ENCODE measurements at regions not wholly inside any gene's neighbourhood (a gene's known extent, or its start where the extent isn't known, plus 50 kb on each side); places are given as distances from the start of the nearest gene placed in this dataset.

DNA sequence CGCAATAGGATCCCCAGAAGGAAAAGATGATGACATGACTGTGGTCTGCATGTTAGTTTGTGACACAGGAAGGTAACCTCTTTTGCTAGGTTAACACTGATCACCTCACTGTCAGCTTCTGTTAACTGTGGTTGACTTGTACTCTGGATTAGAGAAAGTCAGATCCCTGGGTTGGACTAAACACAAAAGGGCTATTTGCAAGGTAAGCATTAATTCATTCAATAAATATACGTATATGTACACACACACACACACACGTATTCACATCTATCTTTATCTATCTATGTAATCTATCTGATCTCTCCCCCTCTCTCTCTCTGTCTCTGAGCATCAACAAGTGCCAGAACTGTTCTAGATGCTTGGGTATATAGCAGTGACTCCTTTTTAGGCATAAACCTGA, 136.1 kb upstream of the SNX19 start:
- no peak for DNase-seq (ENCODE audit: low read depth)

DNA sequence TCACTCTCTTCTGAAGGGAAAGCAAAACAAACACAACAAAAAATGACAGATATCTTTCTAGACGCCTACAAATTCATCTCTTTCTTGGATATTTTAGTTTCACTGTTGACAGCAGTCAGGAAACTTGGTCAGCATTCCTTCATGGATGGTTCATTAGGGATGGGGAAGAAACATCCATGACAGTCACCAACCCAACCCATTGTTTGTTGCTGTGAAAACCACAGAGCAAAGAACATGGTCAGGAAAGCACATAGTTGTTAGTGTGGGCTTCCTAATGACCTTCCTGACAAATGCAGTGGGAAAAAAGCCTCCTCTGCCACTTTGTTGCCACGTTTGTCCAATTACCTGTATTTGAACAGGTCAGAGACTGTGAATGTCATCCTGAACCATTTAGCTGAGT, 139.8 kb upstream of the SNX19 start:
- no peak for DNase-seq (ENCODE audit: low read depth)

DNA sequence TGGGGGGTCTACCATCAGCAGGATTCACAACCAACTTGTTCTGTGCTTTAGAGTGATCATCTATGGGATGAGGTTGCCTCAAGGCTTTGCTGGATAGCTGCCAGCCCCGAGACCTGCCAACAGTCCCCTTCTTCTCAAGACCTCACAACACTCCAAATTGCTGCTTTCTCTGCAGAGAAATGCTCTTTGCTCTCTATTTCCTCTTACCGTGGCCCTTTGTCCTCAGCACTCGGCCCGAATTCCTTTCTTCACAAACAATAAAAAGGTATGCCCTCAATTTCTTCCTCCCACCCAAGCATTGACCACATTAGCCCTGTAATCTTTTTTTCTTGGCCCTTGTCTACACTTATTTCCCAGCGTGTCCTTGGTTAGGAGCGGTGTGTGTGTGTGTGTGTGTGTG, 147.4 kb upstream of the SNX19 start:
- DNase-seq (ENCODE audit: low read depth), result no peak

DNA sequence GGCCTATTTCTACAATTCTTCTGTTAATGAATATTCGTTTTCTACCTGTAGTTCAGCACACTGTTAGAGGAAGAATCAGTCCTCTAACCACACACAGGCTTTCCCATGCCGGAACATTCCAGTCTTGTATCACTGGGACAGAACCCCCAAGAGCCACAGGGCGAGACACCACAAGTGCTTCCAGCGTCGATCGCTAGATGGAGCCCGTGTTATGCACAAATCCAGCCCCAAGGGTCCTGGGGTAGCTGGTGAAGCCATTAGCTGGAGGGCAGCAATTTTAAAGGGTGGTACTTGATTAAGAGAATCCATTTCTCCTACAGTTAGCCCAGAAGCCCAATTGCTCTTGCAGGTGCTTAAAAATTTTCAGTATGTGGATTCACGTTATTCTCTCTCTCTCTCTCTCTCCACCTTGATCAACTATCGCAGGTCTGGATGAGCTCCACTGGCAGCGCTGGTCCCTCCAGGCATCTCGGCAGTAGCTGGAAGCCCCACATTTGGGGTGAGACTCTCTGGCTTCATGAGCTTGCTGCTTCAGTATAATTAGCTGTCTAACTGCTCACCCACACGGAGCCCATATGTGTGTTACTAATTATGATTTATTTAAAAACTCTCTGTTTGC, 148.2 kb upstream of the SNX19 start:
- DNase-seq (ENCODE audit: low read depth), result no peak

DNA sequence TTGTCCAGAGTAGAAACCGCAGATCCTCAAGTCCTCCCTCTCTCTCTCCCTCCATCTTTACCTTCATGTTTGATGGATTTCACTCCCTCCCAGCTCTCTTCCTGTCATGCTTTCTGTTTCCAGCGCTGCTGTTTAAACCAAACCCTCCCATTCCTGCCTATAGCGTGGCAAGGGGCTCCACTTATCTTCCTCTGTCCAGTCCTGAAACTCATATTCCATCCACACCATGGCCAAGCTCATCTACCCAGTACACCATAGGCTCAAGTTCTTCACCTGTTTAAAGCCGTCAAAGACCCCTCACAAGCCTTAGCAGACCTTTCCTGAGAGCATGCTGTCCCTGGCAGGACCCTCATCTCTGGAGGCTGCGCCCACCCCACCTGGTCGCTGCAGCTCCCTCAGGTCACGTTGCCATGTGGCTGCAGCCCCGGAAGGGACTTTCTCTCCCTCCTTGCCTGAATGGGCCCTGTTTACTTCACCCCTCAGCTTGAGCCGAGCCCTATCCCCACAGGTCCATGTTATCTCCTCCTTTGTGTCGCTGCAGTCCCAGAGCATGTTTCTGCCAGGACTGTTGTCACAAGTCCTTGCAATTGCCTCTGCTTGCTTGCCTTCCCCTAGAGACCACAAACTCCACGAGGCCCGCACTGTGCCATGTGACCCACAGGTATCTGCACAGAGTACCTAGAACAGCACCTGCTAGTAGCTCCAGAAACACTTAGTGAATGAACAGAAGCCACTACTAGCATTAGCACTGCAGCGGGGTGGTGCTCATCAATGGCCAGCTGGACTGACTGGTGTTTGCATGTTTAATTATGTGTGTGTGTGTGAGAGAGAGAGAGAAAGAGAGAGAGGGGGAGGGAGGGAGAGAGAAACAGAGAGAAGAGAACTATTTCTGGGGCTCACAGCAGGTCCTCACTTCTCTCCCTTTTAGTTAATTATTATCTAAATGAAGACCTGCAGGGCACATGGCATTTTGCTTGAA, 149.4 kb upstream of the SNX19 start:
- DNase-seq (ENCODE audit: low read depth), result no peak

DNA sequence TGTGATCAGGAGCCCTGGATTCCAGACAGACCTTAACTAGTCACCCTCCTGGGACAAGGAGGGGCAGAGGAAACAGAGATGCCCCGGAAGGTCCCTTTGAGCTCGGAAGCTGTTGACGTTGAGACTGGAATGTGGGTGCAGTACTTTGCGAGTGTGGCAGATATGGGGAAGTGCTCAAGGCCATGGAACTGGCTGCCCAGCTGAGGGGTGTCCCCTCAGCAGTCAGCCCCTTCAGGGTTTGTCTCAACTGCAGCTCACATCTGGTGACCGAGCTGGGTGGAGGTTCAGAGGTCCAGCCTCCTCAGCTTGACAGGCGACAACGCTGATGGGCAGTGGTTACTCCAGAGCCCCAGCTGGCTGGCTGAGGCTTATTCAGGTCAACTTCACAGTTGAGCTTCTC, 150.3 kb upstream of the SNX19 start:
- DNase-seq (ENCODE audit: low read depth), result no peak

DNA sequence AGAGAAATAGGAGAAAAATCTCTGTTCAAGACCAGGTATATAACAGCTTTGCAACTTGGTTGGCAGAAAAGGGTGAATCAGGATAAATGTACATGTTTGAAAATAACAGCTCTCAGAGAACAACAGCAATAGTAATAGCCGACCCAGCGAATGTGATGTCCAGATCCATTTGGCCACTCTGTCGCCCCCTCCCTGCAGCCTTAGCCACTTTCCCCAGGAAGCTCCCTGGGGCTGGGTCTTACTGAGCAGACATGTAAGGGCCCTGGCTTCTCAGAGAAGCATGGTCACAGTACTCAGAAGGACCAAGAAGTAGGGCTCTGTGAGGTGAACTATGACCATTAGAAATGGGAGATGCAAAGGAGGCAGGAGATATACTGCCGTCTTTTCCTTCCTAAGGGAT, 154.1 kb upstream of the SNX19 start:
- DNase-seq (ENCODE audit: low read depth), result no peak

DNA sequence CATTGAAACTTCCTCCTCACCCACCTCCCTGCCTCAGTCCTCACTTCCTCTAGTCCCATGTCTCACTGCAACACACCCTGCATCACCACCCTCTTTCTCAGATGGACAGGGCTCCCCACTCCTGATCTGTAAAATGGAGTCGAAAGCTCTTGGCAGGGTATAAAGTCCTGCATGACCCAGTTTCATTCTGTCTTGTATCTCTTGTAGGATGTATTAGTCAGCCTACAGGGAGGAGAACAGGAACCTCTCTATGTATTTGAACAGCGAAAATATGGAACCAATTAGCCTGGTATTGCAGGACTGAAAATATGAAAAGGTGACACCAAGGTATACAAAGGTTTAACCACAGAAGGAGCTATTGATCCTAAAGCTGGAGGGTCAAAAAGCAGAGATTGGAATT, 156.9 kb upstream of the SNX19 start:
- DNase-seq (ENCODE audit: low read depth), result no peak

DNA sequence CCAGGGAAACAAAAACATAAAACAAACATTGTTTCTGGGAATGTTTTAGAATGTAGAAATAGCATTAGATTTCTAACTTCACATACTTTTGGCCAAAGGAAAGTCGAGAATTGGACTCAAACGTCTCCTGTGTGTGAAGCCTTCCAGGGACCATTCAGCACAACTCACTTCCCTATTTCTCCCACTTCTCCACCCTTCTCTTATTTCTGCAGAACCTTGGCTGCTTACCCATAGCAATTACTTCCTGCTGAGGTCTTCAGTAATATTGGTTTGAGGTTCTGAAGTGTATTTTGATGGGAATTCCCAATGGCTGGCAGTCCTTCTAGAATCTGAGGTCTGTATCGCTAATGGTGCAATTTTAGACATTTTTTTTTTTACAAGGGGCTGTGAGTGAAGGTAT, 158.3 kb upstream of the SNX19 start:
- no peak for DNase-seq (ENCODE audit: low read depth)

DNA sequence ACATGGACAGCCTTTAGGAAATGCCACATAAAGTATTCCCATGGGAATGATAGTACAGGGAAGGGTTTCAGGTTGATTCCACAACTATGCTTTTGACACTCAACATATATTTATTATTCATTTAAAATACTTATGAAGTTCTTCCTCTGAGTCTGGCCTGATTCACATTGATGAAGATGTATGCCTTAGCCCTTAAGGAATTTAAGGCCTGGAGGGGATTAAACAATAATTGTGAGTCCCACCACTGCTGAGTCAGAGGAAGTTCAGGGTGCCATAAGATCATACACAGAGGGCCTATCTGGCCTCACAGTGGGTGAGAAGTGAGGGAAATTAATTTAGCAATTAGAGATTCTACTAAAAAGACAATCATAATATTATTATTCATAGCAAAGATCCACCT, 161.1 kb upstream of the SNX19 start:
- DNase-seq (ENCODE audit: low read depth), result no peak

DNA sequence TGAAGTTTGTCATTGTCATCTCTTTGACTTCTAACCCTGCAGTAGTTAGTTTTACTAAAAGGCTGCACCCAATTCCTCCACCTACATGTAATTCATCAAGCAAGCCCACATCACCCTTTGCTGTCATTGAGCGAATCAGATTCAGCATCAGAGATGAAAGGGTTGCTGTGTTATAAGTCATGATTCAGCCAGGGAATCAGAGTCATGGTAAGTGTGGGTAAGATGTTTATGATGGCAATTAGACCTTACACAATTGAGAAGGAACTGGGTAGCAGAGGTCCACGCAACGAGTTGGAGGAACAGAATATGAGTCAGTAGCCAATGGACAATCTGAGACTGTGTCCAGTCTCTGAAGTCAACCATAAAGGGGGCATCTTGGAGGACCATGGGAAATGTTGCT, 162.8 kb upstream of the SNX19 start:
- DNase-seq (ENCODE audit: low read depth), result no peak

DNA sequence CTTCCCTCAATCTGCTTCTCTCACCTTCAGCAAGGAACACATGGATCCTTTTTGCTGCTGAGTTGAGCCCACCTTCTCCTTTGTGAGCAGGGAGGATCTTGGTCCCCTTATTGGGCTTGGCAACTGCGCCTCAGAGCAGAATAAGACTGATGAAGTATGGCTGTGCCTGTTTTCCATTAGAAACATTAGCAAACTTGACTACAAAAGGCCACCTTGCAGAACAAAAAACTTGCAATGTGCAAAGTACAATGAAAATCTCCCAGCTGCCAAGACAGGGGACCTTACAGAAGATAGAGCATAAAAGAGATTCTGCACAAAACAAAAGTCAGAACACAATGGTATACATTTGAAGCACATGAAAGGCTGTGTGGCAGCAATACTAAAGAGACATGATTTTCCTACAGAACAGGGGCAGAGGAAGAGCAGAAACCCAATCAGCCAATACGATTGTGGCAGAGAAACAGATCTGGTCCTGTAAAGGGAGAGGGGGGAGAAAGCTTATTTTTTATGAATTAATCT, 173.5 kb upstream of the SNX19 start:
- no peak for DNase-seq (ENCODE audit: low read depth)

DNA sequence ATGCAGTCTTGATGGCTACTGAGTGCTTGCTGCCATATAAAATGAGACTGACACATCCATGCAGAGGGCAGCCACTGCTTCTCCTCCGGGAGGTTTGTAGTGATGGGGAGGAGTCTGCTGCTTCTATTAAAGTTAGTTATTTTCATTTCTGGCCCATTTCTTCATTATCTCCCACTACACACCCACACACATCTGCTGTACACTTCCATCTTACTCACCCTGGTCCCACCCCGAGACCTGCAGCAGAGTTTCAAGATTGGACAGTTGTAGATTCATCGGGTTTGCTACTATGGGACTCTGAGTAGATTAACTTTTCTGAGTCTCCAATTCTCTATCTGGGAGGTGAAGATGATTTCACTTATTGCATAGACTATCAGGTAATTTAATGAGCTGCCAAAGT, 176.2 kb upstream of the SNX19 start:
- DNase-seq (ENCODE audit: low read depth), result no peak

DNA sequence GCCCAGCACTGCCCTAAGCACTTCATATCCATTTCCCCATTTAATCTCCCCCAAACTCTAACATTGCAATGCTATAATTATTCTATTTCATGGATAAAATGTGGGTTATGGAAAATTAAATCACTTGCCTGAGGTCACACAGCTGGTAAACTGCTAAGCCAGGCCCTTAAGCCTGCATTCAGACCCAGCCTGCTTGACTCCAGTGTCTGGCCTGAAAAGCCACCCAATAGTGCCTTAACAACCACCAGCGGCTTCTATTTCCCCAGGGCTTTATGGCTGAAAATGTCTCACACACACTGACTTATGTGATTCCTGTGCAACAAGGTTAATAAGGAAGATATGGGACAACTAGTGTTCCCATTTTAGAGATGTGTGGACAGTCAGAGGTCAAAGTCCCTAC, 178.5 kb upstream of the SNX19 start:
- DNase-seq (ENCODE audit: low read depth), result no peak

DNA sequence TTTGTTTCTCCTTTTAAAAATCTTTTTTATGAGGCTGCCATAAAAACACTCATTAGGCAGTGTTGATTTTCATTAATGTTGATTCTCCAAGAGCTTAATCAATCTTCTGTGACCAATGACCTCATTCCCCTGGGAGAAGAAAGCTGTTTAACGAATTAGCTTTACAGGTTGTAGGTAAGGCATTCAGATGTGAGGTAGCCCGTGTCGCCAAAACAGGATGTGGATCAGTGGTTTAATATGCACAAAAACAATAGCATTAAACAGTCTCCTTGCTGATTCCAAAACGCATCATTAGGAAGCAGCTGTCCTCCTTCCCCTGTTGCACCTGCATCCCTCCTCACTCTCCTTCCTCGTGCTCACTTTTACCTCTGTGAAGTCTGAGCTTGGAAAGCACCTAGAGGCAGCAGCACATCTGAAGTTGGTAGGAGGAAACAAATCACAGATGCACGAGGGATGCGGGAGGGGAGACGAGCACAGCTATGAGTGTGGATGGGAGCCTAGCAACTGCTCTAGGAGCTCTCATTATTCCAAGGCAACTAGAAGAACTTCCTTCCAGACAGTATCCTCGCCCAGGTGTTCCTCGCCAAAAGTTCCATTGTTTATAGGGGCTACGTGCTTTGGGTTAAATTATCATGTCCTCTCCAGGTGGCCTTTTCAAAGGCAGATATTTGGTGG, 179.4 kb upstream of the SNX19 start:
- DNase-seq (ENCODE audit: low read depth), result no peak

DNA sequence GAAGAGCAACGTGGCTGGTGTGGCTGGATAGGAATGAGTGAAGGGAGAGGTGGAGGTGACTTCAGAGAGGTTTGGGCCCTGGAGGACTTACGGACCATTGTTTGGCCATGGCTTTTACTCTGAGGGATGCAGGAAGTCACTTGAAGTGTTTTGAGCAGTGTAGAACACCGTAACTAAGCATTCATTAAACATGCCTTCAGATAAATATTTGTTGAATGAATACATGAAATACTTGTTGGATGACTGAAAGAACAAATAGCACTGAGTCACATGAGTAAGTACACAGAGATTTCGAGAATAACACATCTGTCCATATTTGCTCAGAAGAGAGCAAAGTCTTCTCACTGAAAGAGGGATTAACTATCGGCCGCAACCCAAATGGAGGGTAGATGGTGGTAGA, 182.7 kb upstream of the SNX19 start:
- DNase-seq (ENCODE audit: low read depth), result no peak

DNA sequence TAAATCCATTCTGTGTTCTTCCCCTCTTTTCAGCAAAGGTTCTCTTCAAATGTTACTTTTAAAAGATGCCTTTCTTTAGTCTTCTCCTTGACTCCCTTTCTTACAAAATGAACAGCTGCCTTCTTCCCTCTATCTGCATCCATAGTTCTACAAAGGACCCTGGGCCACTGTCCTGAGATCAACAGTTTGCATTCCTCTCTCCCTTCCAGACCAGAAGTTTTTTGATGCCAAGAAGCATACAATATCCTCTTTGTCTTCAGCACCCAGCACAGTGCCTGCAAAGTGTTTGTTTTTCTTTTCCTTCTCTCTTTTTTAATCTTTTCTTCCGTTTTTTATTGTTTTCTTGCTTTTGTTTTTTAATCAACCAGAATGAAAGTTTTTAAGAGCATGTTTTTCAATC, 183.5 kb upstream of the SNX19 start:
- no peak for DNase-seq (ENCODE audit: low read depth)

DNA sequence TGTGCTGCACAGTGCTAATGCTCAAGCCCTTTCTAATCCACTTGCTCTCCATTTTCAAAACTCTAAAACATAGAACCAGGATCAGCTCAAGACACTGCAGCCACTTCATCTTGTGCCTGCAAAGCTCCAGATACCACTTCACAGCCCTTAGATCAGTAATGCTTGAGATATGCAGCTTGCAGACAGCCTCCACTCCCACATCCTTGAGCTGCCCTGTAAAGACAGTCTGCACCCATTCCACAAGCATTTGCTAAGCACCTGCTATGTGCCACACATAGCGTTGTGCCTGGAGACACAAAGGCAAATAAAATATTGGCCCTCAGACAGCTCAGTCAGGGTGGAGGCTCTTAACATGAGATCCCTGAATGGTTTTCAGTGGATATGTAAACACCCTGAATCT, 192.5 kb upstream of the SNX19 start:
- DNase-seq (ENCODE audit: low read depth), result no peak

DNA sequence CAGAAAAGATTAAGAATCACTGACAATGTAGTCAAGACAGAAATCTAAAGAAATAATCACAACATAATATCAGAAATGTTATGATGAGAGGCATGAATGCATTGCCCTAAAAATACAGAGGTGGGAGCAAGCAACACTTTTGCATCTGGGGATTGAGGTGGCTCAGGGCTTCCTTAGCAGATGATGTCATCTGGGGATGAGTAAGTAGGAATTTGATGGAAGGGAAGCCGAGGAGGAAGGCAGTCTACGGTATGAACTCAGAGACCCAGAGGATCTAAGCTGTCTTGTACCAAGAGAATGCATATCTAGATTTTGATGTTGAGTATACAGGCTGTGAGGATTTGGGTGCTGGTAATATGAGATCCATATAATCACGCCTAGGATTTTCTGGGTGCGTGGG, 193.0 kb upstream of the SNX19 start:
- no peak for DNase-seq (ENCODE audit: low read depth)

DNA sequence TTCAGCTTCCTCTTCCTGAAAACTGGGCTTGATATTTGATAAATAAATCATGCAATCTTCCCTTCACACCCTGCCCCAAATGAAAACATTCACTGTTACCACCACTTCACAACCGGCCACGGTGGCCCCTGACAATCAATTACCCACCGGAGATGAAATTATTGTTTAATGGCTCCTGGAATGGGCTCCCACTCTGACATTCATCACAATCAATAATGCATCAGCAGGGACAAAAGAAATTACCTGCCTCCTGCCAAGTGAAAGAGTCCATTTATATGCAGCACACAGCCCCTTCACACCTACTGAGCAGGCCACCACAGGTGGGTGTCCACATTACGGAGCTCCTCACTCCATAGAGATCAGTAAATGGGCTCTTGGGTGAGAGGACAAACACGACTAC, 193.5 kb upstream of the SNX19 start:
- DNase-seq (ENCODE audit: low read depth), result no peak

DNA sequence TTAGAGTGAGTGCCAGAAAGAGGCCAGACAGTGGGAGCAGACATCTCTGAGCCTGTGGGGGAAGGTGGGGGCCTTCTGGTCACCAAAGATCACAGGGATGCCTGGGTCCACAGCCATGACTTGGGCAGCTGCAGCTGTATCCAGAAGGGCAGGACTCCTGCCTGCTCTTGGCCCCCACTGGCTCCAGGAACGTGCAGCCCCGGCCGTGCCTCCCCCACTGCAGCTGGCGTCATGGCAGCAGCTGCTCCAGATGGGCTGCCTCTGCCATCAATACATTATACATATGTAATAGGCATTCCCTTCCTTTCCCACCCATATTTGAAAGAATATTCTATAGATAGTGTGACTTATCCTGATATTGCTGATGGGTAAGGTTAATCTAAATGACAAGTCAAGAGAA, 195.5 kb upstream of the SNX19 start:
- DNase-seq (ENCODE audit: low read depth), result no peak

DNA sequence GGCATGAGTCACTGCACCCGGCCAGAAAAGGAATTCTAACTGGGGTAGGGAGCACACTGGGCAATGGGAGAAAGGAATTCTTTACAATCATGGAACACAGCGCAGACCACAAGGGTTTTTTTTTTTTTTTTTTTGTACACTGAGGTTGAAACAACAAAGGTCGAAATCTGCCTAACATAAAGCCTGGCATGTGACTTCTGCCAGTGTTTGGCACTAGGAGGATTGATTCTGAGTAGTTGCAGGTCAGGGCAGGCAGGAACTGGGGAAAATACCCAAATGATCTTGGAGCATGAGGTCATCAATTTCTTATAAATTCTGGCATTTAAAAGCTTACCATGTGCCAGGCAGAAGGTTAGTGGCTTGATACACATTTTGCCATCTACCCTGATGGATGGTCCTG, 202.0 kb upstream of the SNX19 start:
- DNase-seq (ENCODE audit: low read depth), result no peak
